ENCODE measurements at regions not wholly inside any gene's neighbourhood (a gene's known extent, or its start where the extent isn't known, plus 50 kb on each side); places are given as distances from the start of the nearest gene placed in this dataset.

- TF ChIP-seq EZH2 (IDR thresholded peaks at IDR 0.05; ENCODE audit: borderline replicate concordance, low read depth, low read length, severe bottlenecking) (no peak), CTCF (IDR thresholded peaks at IDR 0.05; ENCODE audit: borderline replicate concordance, extremely low read depth, low read length, poor library complexity, severe bottlenecking) (no peak)
These were observed 160.8 kb downstream of the LPIN1 start for GRCh38 chr2:11907190-11907589.
